ENCODE measurements at regions not wholly inside any gene's neighbourhood (a gene's known extent, or its start where the extent isn't known, plus 50 kb on each side); places are given as distances from the start of the nearest gene placed in this dataset.

DNA sequence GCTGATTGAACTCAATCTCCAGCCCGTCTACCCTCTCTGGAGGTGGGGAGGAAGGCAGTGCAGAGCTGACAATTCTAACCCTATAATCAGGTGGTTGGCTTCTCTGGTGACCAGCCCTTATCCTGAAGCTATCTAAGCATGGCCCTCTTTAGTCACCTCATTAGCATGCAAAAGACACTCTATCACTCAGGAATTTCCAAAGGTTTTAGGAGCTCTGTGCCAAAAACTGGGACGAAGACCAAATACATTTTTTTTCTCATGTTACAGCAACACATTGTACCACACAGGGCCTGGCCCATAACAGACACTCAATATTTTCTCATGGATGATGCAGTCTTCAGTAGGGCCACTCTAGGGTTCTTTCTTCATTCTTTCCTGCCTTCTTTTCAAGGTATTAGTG lies 118.8 kb upstream of the VLDLR start:
- DNase-seq (ENCODE audit: low spot score) (no peak), ATAC-seq (ENCODE audit: low FRiP score) (no peak)
- TF ChIP-seq, protein P1, sequence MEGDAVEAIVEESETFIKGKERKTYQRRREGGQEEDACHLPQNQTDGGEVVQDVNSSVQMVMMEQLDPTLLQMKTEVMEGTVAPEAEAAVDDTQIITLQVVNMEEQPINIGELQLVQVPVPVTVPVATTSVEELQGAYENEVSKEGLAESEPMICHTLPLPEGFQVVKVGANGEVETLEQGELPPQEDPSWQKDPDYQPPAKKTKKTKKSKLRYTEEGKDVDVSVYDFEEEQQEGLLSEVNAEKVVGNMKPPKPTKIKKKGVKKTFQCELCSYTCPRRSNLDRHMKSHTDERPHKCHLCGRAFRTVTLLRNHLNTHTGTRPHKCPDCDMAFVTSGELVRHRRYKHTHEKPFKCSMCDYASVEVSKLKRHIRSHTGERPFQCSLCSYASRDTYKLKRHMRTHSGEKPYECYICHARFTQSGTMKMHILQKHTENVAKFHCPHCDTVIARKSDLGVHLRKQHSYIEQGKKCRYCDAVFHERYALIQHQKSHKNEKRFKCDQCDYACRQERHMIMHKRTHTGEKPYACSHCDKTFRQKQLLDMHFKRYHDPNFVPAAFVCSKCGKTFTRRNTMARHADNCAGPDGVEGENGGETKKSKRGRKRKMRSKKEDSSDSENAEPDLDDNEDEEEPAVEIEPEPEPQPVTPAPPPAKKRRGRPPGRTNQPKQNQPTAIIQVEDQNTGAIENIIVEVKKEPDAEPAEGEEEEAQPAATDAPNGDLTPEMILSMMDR (IDR thresholded peaks at IDR 0.05), result no peak

DNA sequence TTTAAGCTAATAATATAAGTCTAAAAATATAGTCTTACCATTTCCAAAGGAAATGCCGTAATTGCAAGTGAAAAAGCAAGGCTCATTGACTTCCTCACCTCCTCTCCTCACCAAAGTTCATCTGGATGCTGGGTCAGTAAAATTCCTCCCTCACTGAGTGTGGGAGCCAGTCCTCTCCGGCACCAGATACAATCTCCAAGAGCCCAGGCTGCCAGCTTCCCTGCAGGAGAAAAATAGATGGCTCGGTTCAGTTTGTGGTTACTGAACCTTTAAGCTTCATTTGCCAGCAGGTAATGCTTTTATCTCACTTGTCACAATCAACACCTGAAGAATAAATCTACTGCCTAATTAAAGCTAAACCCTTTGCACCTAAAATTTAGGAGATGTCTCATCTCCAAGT lies 115.3 kb upstream of the VLDLR start:
- ATAC-seq (ENCODE audit: low FRiP score), result no peak
- TF ChIP-seq, protein P1 (IDR thresholded peaks at IDR 0.05), result no peak
- DNase-seq (ENCODE audit: low spot score), result no peak

GRCh38 chr9:2523591-2523990 lies 98.0 kb upstream of the VLDLR start:
- no peak for ATAC-seq (ENCODE audit: low FRiP score)
- TF ChIP-seq, protein P1 (IDR thresholded peaks at IDR 0.05), result no peak
- DNase-seq (ENCODE audit: low spot score), result no peak

GRCh38 chr9:2524601-2525000 lies 97.0 kb upstream of the VLDLR start:
- no peak for DNase-seq (ENCODE audit: low spot score)
- TF ChIP-seq, protein P1 (IDR thresholded peaks at IDR 0.05), result no peak
- no peak for ATAC-seq (ENCODE audit: low FRiP score)

- DNase-seq (ENCODE audit: low spot score) (no peak), ATAC-seq (ENCODE audit: low FRiP score) (no peak)
- TF ChIP-seq, protein P1 (IDR thresholded peaks at IDR 0.05), result no peak
These were observed 96.4 kb upstream of the VLDLR start for GRCh38 chr9:2525147-2525546.

GRCh38 chr9:2526071-2526828 lies 95.3 kb upstream of the VLDLR start:
- no peak for ATAC-seq (ENCODE audit: low FRiP score)
- TF ChIP-seq, protein P1 (IDR thresholded peaks at IDR 0.05), result no peak
- no peak for DNase-seq (ENCODE audit: low spot score)

DNA sequence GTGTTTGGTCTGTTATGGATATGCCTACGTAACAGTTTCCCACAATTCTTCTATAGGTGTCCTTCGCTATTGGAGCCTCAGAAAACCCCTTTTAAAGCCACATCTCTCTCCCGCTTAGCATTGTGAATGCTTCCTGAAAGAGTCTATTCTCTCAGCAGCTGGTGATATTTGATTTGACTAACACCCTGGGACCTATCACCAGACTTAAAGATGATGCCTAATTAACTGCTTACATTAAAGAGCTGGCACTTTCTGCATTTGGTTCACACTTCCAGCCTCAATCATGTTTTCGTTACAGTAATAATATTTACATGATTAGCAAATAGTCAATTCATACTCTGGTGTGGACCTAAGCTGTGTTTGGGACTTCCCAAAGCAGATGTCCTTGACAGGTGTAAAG lies 90.1 kb upstream of the VLDLR start:
- DNase-seq (ENCODE audit: low spot score) (no peak), ATAC-seq (ENCODE audit: low FRiP score) (no peak)
- TF ChIP-seq, protein P1 (IDR thresholded peaks at IDR 0.05), result no peak
